LoVo (cell line): ENCODE measurements at regions not wholly inside any gene's neighbourhood (a gene's known extent, or its start where the extent isn't known, plus 50 kb on each side); places are given as distances from the start of the nearest gene placed in this dataset.

Source experiments
- DNase-seq: peaks from one replicate; pipeline ENCODE4 v3.0.0-alpha.2; 2016; ENCODE audit warnings: low spot score

- no peak for DNase-seq
Observed at GRCh38 chr16:85187886-85188285, 75.6 kb upstream of the CIBAR2 start.

GRCh38 chr16:85188822-85189672 lies 76.8 kb upstream of the CIBAR2 start:
- DNase-seq = no peak

GRCh38 chr16:85190572-85190971 lies 78.3 kb upstream of the CIBAR2 start:
- no peak for DNase-seq

GRCh38 chr16:85191341-85191965 lies 79.2 kb upstream of the CIBAR2 start:
- no peak for DNase-seq

GRCh38 chr16:85192238-85193114 lies 80.2 kb upstream of the CIBAR2 start:
- DNase-seq = no peak

- DNase-seq = no peak
Observed at GRCh38 chr16:85193115-85193493, 80.8 kb upstream of the CIBAR2 start.

GRCh38 chr16:85193876-85194275 lies 81.6 kb upstream of the CIBAR2 start:
- no peak for DNase-seq

- DNase-seq = no peak
Observed at GRCh38 chr16:85194307-85195270, 82.3 kb upstream of the CIBAR2 start.

GRCh38 chr16:85195271-85195647 lies 83.0 kb upstream of the CIBAR2 start:
- no peak for DNase-seq

- no peak for DNase-seq
Observed at GRCh38 chr16:85195900-85196772, 83.9 kb upstream of the CIBAR2 start.

GRCh38 chr16:85196976-85197375 lies 84.7 kb upstream of the CIBAR2 start:
- no peak for DNase-seq

- DNase-seq = no peak
Observed at GRCh38 chr16:85197611-85198566, 85.6 kb upstream of the CIBAR2 start.

- DNase-seq = peak; percentile 4
Observed at GRCh38 chr16:85199069-85199725, 86.9 kb upstream of the CIBAR2 start.

- DNase-seq = no peak
Observed at GRCh38 chr16:85199880-85200279, 87.6 kb upstream of the CIBAR2 start.

GRCh38 chr16:85200471-85201278 lies 88.4 kb upstream of the CIBAR2 start:
- no peak for DNase-seq

- no peak for DNase-seq
Observed at GRCh38 chr16:85201574-85201973, 89.3 kb upstream of the CIBAR2 start.

GRCh38 chr16:85202051-85202601 lies 89.9 kb upstream of the CIBAR2 start:
- no peak for DNase-seq
